ENCODE measurements at regions not wholly inside any gene's neighbourhood (a gene's known extent, or its start where the extent isn't known, plus 50 kb on each side); places are given as distances from the start of the nearest gene placed in this dataset.

- DNase-seq, result no peak
- Histone ChIP-seq H3K4me3 (no peak overlapping the region), H3K4me1 (no peaks in the 10 kb centered on the region), H3K27me3 (replicated peaks in 1 of 7) (peaks cover 0 to 11% (median 0%) of the 10 kb centered on the region in 7 donors), H3K9me3 (no peaks in the 10 kb centered on the region), H3K27ac (no peak overlapping the region), H3K36me3 (no peaks in the 10 kb centered on the region)
- 50 to 66% (median 60%) methylated on average over 8 of the region's 8 CpGs for whole genome bisulfite sequencing, 5 donors
- TF ChIP-seq CTCF (IDR thresholded peaks at IDR 0.05 in 8 of 11, conservative IDR thresholded peaks at IDR 0.05 in 3 of 11) (no peak), POLR2AphosphoS5 (IDR thresholded peaks at IDR 0.05) (no peak), POLR2A (IDR thresholded peaks at IDR 0.05) (no peak)
- intact Hi-C loops (cut with DNase I; ENCODE audit: low total_unique reads), result no loop called here
These were observed 388.6 kb upstream of the IRX4 start for GRCh38 chr5:2271316-2271715.

- DNase-seq, result no peak
- TF ChIP-seq CTCF (IDR thresholded peaks at IDR 0.05 in 8 of 11, conservative IDR thresholded peaks at IDR 0.05 in 3 of 11), result no peak
- no peak for TF ChIP-seq POLR2AphosphoS5 (IDR thresholded peaks at IDR 0.05)
- no peak for TF ChIP-seq POLR2A (IDR thresholded peaks at IDR 0.05)
- H3K27me3 ChIP-seq (replicated peaks in 1 of 7), result peaks cover 0 to 11% (median 0%) of the 10 kb centered on the region in 7 donors
- no peaks in the 10 kb centered on the region for H3K9me3 ChIP-seq
- WGBS, 5 donors, result 80 to 84% (median 83%) methylated on average over 11 of the region's 11 CpGs
- H3K36me3 ChIP-seq, result no peaks in the 10 kb centered on the region
- no peaks in the 10 kb centered on the region for H3K4me1 ChIP-seq
- H3K27ac ChIP-seq, result no peak overlapping the region
- no peak overlapping the region for H3K4me3 ChIP-seq
- intact Hi-C loops (cut with DNase I; ENCODE audit: low total_unique reads), result no loop called here
These were observed 387.7 kb upstream of the IRX4 start for GRCh38 chr5:2270467-2270866.

- intact Hi-C loops (cut with DNase I; ENCODE audit: low total_unique reads), result no loop called here
- TF ChIP-seq POLR2AphosphoS5 (IDR thresholded peaks at IDR 0.05), result no peak
- no peak for TF ChIP-seq POLR2A (IDR thresholded peaks at IDR 0.05)
- TF ChIP-seq CTCF (IDR thresholded peaks at IDR 0.05 in 8 of 11, conservative IDR thresholded peaks at IDR 0.05 in 3 of 11), result no peak
- no peak for DNase-seq
- Histone ChIP-seq H3K4me3 (no peak overlapping the region), H3K4me1 (no peaks in the 10 kb centered on the region), H3K9me3 (peaks cover 0 to 2% (median 0%) of the 10 kb centered on the region in 8 donors), H3K36me3 (no peaks in the 10 kb centered on the region), H3K27ac (no peak overlapping the region), H3K27me3 (replicated peaks in 1 of 7) (peaks cover 0 to 11% (median 0%) of the 10 kb centered on the region in 7 donors)
- 76 to 88% (median 78%) methylated on average over 5 of the region's 5 CpGs for WGBS, 5 donors
These were observed 386.9 kb upstream of the IRX4 start for GRCh38 chr5:2269656-2270055.

GRCh38 chr5:2267991-2268390, 385.3 kb upstream of the IRX4 start:
- Histone ChIP-seq H3K4me1 (no peaks in the 10 kb centered on the region), H3K9me3 (peaks cover 0 to 5% (median 0%) of the 10 kb centered on the region in 8 donors), H3K36me3 (no peaks in the 10 kb centered on the region), H3K4me3 (no peak overlapping the region), H3K27me3 (replicated peaks in 1 of 7) (peaks cover 0 to 11% (median 0%) of the 10 kb centered on the region in 7 donors), H3K27ac (no peak overlapping the region)
- 90 to 96% (median 96%) methylated on average over 13 of the region's 13 CpGs for WGBS, 5 donors
- TF ChIP-seq POLR2AphosphoS5 (IDR thresholded peaks at IDR 0.05) (no peak), CTCF (IDR thresholded peaks at IDR 0.05 in 8 of 11, conservative IDR thresholded peaks at IDR 0.05 in 3 of 11) (no peak), POLR2A (IDR thresholded peaks at IDR 0.05) (no peak)
- intact Hi-C loops (cut with DNase I; ENCODE audit: low total_unique reads), result no loop called here
- no peak for DNase-seq

All from spleen (tissue), 11 donors.